ENCODE measurements at regions not wholly inside any gene's neighbourhood (a gene's known extent, or its start where the extent isn't known, plus 50 kb on each side); places are given as distances from the start of the nearest gene placed in this dataset.

DNA sequence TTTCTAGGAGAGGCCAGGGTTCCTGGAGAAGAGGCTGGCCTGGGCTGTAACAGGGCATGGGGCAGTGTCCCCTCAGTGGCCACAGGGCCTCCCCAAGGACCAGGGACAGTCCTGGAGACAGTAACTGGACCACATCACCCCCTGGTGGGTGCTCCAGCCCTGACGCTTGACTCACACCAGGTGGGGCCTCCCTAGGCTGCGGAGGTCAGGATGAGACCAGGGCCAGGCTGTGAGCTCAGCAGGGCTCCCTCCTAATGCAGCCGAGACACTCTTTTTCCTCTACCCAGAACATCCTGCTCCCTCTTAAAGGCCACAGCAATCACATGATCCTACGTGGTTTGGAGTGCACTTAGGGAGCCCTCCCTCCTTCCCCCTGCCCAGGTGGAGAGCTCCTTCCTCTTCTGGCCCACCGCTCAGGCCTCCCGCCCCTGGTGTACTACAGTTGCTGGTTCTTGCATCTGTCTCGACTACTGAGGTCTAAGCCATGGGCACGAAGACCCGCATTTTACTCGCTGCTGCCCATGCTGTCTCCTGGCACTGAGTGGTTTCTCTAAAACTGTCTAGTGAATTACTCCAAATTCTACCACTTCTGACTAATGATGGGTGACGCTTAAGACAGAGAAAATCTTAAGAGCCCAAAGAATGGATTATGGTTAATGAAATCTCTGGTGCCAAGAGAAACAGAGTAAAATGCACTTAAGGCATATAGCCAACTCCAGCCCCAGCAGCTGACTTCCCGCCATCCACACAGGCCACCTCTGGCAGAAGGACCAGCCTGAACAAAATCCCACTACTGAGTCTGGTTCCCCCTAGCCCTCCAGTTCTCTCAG, 166.1 kb upstream of the CST7 start:
- H3K27me3 Mint-ChIP-seq (ENCODE audit: low read depth): peaks cover 15% of the 10 kb centered on the region
- no peak overlapping the region for H3K27ac Mint-ChIP-seq
- H3K36me3 Mint-ChIP-seq (ENCODE audit: low read depth): no peaks in the 10 kb centered on the region
- H3K9me3 Mint-ChIP-seq: no peaks in the 10 kb centered on the region
- no peak for DNase-seq (ENCODE audit: low spot score)
- H3K4me1 Mint-ChIP-seq (ENCODE audit: low read depth): peaks cover 4% of the 10 kb centered on the region
- H3K4me3 Mint-ChIP-seq: no peak overlapping the region

DNA sequence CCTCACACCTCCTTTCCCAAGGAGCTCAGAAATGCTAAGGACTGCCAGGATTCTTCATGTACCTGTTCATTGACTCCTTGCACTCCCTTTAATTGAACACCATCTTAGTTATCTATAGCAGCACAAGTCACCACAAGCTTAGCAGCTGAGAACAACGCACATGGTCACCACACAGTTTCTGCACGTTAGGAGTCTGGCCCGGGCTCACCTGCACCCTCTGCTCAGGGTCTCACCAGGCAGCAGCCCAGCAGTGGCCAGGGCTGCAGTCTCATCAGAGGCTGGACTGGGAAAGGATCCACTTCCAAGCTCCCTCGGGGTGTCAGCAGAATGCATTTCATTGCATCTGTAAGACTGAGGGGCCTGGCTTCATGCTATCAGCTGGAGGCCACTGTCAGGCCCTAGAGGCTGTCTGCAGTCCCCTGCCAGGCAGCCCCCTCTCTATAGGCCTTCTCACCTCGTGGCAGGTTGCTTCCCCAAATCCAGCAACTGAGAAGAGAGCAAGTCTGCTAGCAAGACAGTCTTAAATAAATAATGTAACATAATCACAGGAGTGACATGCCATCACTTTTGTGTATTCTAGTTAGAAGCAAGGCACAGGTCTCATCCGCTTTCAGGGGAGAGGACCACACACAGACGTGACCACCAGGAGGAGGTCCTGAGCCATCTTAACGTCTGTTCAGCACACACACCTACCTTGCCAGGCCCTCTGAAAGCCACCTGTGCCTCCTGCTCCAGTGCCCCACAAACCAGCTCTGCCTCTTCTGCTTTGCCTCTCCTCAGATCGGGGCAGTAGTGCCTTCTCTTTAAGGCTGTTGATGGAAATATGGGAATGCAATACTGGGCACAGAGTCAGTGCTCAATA, 165.2 kb upstream of the CST7 start:
- H3K36me3 Mint-ChIP-seq (ENCODE audit: low read depth): no peaks in the 10 kb centered on the region
- H3K4me1 Mint-ChIP-seq (ENCODE audit: low read depth): peaks cover 4% of the 10 kb centered on the region
- no peak for DNase-seq (ENCODE audit: low spot score)
- H3K27ac Mint-ChIP-seq: no peak overlapping the region
- peaks cover 14% of the 10 kb centered on the region for H3K27me3 Mint-ChIP-seq (ENCODE audit: low read depth)
- H3K4me3 Mint-ChIP-seq: no peak overlapping the region
- H3K9me3 Mint-ChIP-seq: no peaks in the 10 kb centered on the region

DNA sequence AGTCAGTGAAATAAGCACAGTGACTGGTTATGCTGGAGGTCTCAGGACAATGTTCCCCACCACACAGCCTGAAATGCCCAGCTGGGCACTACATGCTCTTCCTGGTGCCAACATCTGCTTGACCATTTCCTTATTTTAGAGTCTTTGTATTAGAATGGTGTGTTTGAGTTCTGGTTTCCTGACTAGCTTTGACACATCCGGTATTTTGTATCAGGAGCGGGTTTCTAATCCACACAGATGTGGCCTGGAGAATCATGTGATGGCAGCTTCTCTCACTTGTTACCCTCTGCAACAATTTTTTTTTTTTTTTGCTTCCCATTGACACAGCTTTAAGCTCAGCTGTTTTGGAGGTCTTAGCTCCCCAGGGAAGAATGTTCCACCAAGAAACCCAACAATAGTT, 164.5 kb upstream of the CST7 start:
- Mint-ChIP-seq H3K27ac (no peak overlapping the region), H3K9me3 (no peaks in the 10 kb centered on the region), H3K36me3 (ENCODE audit: low read depth) (no peaks in the 10 kb centered on the region), H3K4me1 (ENCODE audit: low read depth) (peaks cover 4% of the 10 kb centered on the region), H3K27me3 (ENCODE audit: low read depth) (peaks cover 8% of the 10 kb centered on the region), H3K4me3 (no peak overlapping the region)
- no peak for DNase-seq (ENCODE audit: low spot score)

DNA sequence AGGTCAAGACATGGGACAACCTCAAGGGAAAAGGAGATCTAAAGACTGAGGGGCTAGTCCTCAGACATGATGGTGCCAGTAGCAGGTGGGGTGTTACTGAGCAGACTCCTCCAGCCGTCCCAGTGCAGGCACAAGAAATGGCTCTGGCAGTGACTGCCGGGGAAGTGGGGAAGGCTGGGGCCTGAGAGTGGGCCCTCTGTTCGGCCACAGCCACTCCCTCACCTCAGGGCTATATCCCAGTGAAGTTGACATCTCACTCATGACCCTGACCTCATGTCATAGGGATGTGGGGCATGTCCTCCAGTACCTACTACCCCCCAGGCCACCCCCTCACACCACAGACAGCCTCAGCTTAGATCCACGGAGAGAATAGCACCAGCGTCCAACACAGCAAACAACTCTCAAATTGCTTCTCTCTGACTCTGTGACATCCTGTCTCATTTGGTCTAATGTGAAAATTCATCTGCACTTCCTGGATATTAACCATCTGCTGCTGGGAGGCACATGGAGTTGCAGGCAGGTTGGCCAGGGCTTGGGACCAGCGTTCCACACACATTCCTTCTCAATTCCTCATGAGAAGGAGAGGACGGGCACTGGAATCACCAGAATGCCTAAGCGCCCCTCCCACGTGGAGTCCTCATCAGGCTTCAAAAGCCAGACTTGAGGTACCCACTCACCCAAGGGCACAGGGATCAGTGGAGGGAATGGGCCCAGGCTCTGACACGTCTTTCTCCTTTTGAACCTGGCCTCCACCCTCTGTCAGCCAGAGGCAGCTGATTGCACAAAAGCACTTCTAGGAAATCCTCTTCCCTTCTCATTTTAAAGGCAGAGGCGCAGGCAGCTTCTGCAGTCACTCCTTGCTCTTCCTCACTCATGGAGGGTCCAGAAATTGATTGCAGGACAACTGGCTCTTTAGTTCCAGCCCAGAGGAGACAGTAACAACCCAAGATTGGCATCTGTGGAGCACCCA, 163.6 kb upstream of the CST7 start:
- Mint-ChIP-seq H3K4me1 (ENCODE audit: low read depth) (peaks cover 4% of the 10 kb centered on the region), H3K4me3 (no peak overlapping the region), H3K27me3 (ENCODE audit: low read depth) (peaks cover 3% of the 10 kb centered on the region), H3K36me3 (ENCODE audit: low read depth) (no peaks in the 10 kb centered on the region), H3K9me3 (no peaks in the 10 kb centered on the region), H3K27ac (no peak overlapping the region)
- no peak for DNase-seq (ENCODE audit: low spot score)

DNA sequence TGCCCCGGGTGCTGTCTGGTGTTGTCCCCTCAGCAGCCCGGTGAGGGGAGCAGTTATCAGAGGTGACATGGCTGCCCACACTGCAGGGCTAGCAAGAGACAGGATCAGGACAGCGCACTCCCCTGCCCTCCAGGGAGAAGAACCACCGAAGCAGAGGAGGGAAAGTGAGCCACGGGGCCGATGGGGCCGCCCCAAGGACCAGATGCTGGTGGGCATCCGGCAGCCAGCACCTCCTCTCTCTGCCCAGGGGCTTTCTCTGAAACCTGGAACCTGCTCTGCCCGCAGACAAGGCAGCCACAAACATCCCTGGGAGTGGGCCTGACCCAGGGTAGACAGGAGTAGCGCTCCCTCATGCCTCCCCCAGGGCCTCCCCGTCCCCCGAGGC, 163.0 kb upstream of the CST7 start:
- no peaks in the 10 kb centered on the region for H3K27me3 Mint-ChIP-seq (ENCODE audit: low read depth)
- no peak overlapping the region for H3K4me3 Mint-ChIP-seq
- no peaks in the 10 kb centered on the region for H3K9me3 Mint-ChIP-seq
- DNase-seq (ENCODE audit: low spot score): no peak
- peaks cover 4% of the 10 kb centered on the region for H3K4me1 Mint-ChIP-seq (ENCODE audit: low read depth)
- no peaks in the 10 kb centered on the region for H3K36me3 Mint-ChIP-seq (ENCODE audit: low read depth)
- no peak overlapping the region for H3K27ac Mint-ChIP-seq

DNA sequence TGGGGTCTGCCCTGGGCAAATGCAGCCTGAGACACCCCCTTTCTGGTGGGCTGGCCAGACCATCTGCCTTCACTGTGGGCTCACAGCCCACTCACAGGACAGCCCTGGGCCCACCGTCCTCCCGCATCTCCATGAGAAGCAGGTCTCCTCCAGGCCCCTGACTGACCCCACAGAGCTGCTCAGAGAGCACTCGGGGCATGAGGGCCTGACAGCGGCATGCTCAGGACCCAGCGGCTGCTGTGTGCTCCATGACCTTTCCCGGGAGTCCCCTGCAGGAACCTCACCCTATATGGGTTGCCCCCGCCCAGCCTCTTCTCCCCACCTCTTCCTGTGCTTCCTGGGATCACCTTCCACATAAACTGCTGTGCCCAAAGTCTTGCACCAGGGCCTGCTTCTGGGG, 162.4 kb upstream of the CST7 start:
- Mint-ChIP-seq H3K36me3 (ENCODE audit: low read depth) (no peaks in the 10 kb centered on the region), H3K9me3 (no peaks in the 10 kb centered on the region), H3K27me3 (ENCODE audit: low read depth) (no peaks in the 10 kb centered on the region), H3K4me1 (ENCODE audit: low read depth) (peaks cover 4% of the 10 kb centered on the region), H3K27ac (no peak overlapping the region), H3K4me3 (no peak overlapping the region)
- no peak for DNase-seq (ENCODE audit: low spot score)

DNA sequence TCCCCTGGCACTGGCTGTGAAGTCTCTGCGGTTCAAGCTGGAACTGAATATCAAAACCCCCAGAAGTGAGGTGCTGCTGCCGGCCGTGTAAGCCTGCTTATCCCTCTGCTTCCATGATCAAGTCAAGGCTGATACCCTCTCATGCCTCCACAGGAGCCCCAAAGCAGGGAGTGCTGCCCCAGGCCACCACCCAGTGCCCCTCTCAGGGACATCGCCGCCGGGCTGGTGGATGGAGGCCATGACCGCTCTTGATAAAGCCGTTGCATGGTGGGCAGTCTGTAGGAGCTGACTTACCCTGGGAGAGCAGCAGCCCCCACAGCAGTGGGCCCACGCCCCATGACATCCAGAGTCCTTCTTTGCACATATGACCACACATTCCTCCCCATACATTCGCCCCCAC, 162.0 kb upstream of the CST7 start:
- Mint-ChIP-seq H3K9me3 (no peaks in the 10 kb centered on the region), H3K27me3 (ENCODE audit: low read depth) (no peaks in the 10 kb centered on the region), H3K27ac (no peak overlapping the region), H3K4me1 (ENCODE audit: low read depth) (peaks cover 4% of the 10 kb centered on the region), H3K4me3 (no peak overlapping the region), H3K36me3 (ENCODE audit: low read depth) (no peaks in the 10 kb centered on the region)
- no peak for DNase-seq (ENCODE audit: low spot score)

DNA sequence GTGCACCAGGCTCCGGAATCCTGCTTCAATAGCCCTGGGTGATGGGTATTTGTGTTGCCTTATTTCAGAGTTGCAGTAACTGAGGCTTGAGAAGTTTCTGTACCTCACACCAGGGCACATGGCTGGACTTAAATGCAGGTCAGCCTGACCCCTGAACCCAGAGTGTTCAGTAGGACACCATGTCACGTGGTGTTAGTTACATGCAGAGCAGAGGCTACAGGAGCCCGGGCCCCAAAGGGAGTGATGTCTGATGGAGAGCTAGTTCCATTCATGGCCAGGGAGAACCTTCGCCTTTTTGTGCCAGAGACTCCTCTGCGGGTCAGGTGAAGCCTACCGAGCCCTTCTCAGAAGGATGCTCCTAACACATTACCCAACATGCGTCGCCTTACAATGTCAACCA, 161.4 kb upstream of the CST7 start:
- H3K4me1 Mint-ChIP-seq (ENCODE audit: low read depth): peaks cover 4% of the 10 kb centered on the region
- H3K36me3 Mint-ChIP-seq (ENCODE audit: low read depth): no peaks in the 10 kb centered on the region
- DNase-seq (ENCODE audit: low spot score): no peak
- H3K27ac Mint-ChIP-seq: no peak overlapping the region
- H3K27me3 Mint-ChIP-seq (ENCODE audit: low read depth): no peaks in the 10 kb centered on the region
- no peak overlapping the region for H3K4me3 Mint-ChIP-seq
- no peaks in the 10 kb centered on the region for H3K9me3 Mint-ChIP-seq

DNA sequence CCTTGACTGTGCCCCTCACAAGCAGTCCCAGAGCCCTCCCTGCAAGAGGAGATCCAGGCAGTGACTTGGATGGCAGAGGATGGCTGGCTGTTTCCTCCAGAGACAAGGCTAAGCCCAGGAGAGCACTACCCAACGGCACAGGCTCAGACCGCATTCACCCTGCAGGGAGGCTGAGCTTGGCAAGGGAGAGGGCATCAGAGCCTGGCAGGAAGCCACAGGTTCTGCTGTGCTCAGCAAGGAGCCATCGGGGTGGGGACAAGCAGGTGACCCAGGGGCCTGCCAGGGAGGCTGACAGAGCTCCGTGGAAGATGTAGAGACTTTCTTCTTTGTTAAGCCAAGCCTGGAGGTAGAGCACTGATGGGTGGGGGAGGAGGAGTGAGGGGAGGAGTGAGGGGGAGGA, 159.2 kb upstream of the CST7 start:
- Mint-ChIP-seq H3K9me3 (no peaks in the 10 kb centered on the region), H3K36me3 (ENCODE audit: low read depth) (no peaks in the 10 kb centered on the region), H3K4me1 (ENCODE audit: low read depth) (peaks cover under 1% of the 10 kb centered on the region), H3K27ac (no peak overlapping the region), H3K4me3 (no peak overlapping the region), H3K27me3 (ENCODE audit: low read depth) (no peaks in the 10 kb centered on the region)
- no peak for DNase-seq (ENCODE audit: low spot score)

DNA sequence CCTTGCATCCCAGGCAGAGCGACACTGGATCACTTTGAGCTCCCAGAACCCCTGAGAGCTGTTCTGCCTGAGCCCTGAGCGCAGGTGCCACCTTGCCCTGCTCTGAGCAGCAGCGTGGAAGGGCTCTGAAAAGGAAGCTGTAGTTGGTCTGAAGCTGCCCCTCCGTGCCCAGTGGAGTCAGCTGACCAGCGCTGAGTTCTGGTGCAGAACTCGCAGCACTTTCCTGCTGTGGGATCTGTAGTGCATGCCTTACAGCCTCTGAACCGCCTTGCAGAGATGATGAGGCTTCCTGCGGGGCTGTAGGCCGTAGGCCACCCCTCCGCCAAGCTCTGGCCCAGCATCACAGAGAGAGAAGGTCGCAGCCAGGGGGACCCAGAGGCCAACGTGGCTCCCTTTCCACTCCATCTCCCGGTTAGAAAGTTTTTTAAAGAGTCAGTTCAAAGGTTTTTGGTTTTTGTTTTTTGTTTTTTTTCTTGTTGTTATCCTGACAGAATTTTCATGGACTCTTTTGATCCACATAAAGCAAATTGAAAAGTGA, 158.3 kb upstream of the CST7 start:
- Mint-ChIP-seq H3K27me3 (ENCODE audit: low read depth) (no peaks in the 10 kb centered on the region), H3K36me3 (ENCODE audit: low read depth) (no peaks in the 10 kb centered on the region), H3K4me1 (ENCODE audit: low read depth) (no peaks in the 10 kb centered on the region), H3K9me3 (no peaks in the 10 kb centered on the region), H3K4me3 (no peak overlapping the region), H3K27ac (no peak overlapping the region)
- no peak for DNase-seq (ENCODE audit: low spot score)

DNA sequence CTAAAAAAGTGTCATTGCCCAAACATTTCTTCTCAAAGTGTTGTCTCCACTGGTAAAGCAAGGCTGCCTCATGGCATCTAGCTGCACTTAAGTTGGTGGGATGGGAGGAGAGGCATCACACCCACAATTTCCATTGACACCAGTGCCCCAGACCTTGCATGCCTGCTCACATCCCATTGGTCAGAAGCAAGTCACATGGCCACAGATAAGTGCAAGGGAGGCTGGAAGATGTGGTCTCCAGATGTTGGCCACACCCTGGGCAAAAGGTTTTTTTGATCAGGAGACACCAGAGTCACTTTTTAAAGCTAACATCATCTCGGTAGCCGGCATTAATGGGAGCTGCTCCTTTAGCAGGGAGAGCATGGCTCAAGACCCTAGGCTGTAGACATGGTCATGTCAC, 157.1 kb upstream of the CST7 start:
- Mint-ChIP-seq H3K36me3 (ENCODE audit: low read depth) (no peaks in the 10 kb centered on the region), H3K4me3 (no peak overlapping the region), H3K4me1 (ENCODE audit: low read depth) (no peaks in the 10 kb centered on the region), H3K9me3 (no peaks in the 10 kb centered on the region), H3K27ac (no peak overlapping the region), H3K27me3 (ENCODE audit: low read depth) (no peaks in the 10 kb centered on the region)
- no peak for DNase-seq (ENCODE audit: low spot score)

DNA sequence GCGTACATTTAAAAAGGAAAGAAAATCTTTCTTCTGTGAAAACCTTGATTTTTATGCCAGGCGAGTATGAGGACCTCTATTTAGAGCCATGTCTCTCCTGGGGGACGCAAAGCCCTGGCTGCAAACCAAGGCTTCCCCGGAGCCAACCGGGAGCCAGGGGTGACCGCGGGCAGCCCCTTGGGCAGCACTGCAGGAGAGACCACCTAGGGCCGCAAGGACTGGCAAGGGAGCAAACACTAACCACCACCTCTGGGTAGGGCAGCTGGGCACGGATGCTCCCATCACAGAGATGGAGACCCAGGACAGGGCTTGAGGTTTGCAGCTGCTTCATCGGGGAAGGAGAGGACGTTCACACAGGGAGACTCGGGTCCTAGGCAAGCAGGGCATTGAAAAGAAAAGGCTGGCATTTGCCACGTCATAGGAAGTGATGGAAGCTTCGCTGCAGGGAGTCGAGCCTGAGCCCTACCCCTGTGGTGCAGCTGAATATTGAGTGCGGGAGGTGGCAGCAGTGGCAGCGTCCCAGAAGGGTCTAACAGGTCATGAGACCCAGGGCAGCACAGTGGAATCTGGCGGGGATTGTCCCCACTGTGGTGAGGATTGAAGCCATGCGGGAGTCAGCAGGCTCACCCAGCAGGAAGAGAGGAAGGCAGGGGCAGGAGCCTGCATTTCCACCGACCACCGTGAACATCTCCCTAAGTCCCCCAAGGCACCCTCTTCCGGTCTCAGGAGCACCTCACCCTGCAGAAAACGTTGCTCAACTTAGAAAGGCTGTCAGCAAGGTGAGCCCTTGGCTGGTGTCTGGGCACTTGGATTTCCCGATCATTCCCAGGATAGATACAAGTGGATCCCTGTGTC, 156.2 kb upstream of the CST7 start:
- Mint-ChIP-seq H3K27me3 (ENCODE audit: low read depth) (no peaks in the 10 kb centered on the region), H3K9me3 (no peaks in the 10 kb centered on the region), H3K27ac (no peak overlapping the region), H3K36me3 (ENCODE audit: low read depth) (no peaks in the 10 kb centered on the region), H3K4me1 (ENCODE audit: low read depth) (no peaks in the 10 kb centered on the region), H3K4me3 (no peak overlapping the region)
- no peak for DNase-seq (ENCODE audit: low spot score)

DNA sequence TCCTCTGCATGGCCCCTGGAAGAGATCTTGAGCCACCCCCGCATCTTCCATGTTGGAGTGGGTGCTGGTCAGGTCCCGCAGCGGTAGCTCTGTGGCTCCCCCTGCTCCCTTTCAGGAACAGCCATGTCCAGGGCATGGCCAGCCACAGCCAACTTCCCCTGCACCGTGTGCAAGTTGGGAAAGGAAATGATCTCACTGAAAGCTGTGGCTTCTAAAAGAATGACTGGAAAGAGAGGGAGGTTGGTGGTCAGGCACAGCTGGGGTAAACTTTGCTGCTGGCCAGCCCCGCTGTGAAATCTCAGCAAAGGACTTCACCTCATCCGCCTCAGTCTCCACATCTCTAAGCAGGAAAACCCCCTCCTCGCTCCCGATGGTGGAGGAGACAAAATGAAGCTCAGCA, 153.6 kb upstream of the CST7 start:
- Mint-ChIP-seq H3K27ac (no peak overlapping the region), H3K9me3 (no peaks in the 10 kb centered on the region), H3K4me1 (ENCODE audit: low read depth) (no peaks in the 10 kb centered on the region), H3K36me3 (ENCODE audit: low read depth) (no peaks in the 10 kb centered on the region), H3K4me3 (no peak overlapping the region), H3K27me3 (ENCODE audit: low read depth) (no peaks in the 10 kb centered on the region)
- DNase-seq (ENCODE audit: low spot score): no peak
